Skin epidermis (tissue), 12 donors: ENCODE measurements at regions not wholly inside any gene's neighbourhood (a gene's known extent, or its start where the extent isn't known, plus 50 kb on each side); places are given as distances from the start of the nearest gene placed in this dataset.

Source experiments
- H3K27ac ChIP-seq, 21 experiments: fragments of 200-600 bp; sonication (generic) in 11 of 21; one replicate each; pipeline ENCODE4 v1.5.0; 2020; ENCODE audit warnings: mild to moderate bottlenecking in 3 of 21, inconsistent platforms in 2 of 21, moderate library complexity in 2 of 21
- H3K4me3 ChIP-seq, 7 experiments: fragments of 200-600 bp; sonication (generic) in 2 of 7; one replicate each; pipeline ENCODE4 v1.5.0; 2020; ENCODE audit warnings: inconsistent platforms in 2 of 7, mild to moderate bottlenecking in 2 of 7, moderate library complexity in 1 of 7

- no peak overlapping the region for H3K4me3 ChIP-seq
- H3K27ac ChIP-seq = no peak overlapping the region
These were observed 1441.7 kb upstream of the CELF4 start for GRCh38 chr18:39007031-39007902.

GRCh38 chr18:38996056-38996455 is 1430.5 kb upstream of the CELF4 start:
- no peak overlapping the region for H3K27ac ChIP-seq
- H3K4me3 ChIP-seq = no peak overlapping the region

- Histone ChIP-seq H3K4me3 (no peak overlapping the region), H3K27ac (no peak overlapping the region)
These were observed 1427.7 kb upstream of the CELF4 start for GRCh38 chr18:38993342-38993741.

GRCh38 chr18:38984968-38985367 is 1419.4 kb upstream of the CELF4 start:
- Histone ChIP-seq H3K27ac (no peak overlapping the region), H3K4me3 (no peak overlapping the region)

DNA sequence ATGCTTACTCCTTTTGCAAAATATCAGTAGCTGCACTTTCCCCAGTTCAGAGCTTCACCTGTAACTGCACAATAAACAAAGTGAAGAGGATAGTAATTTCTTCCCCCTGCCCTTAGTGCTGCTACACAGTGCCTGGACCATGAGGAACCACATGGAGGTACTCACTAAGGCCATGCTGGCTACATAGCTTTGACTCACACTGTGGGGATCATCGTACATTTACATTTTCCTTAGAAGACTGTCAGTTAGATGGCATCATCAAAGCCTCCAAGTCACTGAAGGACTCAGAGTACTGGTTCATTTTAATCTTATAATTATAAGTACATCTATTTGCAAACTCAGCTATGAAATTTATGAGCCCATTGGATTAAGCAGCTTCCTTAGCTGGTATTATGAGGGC is 1416.5 kb upstream of the CELF4 start:
- Histone ChIP-seq H3K4me3 (no peak overlapping the region), H3K27ac (no peak overlapping the region)

GRCh38 chr18:38981389-38981788 is 1415.8 kb upstream of the CELF4 start:
- Histone ChIP-seq H3K4me3 (no peak overlapping the region), H3K27ac (no peak overlapping the region)

DNA sequence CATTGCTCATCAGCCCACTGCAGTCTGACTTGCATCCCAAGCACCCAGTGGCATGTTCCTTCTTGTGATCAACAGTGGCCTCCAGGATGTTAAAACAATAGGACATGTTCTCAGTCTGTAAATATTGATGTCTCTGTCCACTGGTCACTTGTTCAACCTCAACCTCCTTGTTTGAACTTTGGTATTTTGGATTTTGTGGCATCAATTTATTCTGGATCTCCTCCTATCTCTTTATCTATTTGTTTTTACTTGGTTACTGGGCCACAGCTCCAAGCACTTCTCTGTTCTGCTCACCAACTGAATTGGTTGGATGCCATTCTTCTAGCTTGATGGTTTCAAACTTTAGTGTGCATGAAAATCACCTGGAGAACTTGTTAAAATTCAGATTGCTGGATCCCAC is 1414.8 kb upstream of the CELF4 start:
- Histone ChIP-seq H3K27ac (no peak overlapping the region), H3K4me3 (no peak overlapping the region)

GRCh38 chr18:38972571-38972970 is 1407.0 kb upstream of the CELF4 start:
- H3K4me3 ChIP-seq = no peak overlapping the region

DNA sequence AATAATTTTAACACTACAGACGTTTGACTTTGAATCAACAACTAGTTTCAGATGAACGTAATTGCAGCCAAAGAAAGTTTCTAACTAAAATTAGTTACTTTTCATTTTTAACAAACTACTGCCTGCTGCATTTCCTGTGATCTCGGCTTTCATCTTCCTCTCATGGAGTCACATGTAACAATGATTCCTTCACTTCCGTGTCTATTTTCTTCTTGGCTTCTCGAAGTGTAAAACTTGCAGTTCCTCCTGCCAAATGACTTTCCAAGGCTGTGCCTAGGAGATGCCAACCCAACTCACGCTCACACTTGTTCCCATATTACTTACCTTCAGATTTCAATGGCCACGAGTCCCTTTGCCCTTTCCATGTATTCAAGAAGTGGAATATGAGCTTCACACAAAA is 1406.3 kb upstream of the CELF4 start:
- Histone ChIP-seq H3K4me3 (no peak overlapping the region), H3K27ac (no peak overlapping the region)

More at GRCh38 chr18:38972571-38972970, 1407.0 kb upstream of the CELF4 start:
- H3K27ac ChIP-seq = no peak overlapping the region

GRCh38 chr18:38966841-38967240 is 1401.2 kb upstream of the CELF4 start:
- no peak overlapping the region for H3K27ac ChIP-seq

DNA sequence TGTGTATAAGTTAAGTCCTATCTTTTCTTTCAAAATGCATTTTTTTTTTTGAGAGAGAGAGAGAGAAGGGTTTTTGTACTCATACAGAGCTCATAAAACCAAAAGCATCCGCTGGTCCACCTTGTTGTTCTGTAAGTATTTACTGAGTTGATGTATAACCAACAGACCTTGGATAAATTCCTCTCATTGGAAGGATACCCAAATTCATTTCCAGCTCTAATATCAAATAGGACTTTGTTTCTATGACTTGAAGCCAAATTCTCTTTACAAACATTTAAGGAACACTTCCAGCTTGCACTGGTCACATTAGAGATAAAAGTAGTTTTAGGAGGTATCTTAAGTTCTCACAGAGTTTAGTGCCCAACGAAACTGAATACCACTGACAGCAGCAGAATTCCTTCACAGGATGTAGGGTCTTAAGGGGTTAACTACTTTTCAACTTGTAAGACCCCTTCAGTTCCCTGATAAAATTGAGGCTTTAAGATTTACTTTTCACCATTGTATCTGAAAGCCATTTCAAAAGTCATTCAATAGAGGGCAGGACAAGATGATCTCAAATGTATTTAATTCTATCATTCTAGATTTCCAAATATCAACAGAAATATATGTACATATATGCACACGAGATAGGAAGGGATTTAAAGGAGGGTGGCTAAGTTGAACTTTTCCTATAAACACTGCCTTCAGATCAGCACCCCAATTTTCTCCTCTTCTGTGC is 1398.5 kb upstream of the CELF4 start:
- Histone ChIP-seq H3K27ac (no peak overlapping the region), H3K4me3 (no peak overlapping the region)

More at GRCh38 chr18:38966841-38967240, 1401.2 kb upstream of the CELF4 start:
- H3K4me3 ChIP-seq = no peak overlapping the region

DNA sequence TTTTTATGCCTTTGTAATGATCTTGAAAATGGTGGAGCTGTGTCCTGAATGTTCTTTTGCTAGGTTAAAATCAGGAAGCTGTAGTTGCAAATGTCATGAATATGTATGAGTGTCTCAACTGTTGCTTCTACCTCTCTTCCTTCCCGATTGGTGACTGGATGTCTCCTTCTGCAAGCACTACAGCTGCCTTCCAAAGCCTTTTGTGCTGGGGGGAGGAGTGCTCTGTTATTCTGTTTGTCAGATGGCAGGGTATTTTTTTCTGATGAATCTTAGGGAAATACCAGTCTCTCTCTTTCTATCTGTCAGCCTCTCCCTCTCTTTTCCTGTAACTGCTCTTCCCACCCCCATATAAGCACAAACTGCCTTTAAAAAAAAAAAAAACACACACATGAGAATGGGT is 1396.3 kb upstream of the CELF4 start:
- Histone ChIP-seq H3K4me3 (no peak overlapping the region), H3K27ac (no peak overlapping the region)

DNA sequence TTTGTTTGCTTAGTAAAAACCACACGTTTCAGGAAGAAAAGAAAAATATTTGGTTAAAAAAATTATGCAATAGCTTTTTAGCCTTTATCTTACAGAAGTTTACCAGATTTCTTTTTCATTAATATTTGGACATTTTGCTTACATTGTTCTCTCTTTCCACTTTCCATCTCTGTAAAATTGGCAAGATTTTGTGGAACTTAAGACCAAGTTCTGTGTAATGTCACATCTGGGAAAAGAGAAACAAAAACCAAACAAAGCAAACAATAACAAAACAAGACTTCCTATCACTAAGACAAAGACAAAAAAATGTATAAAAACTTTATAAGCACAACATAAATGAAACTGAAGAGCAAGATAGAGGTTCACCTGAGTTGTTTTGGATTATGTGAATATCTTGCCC is 1392.1 kb upstream of the CELF4 start:
- Histone ChIP-seq H3K4me3 (no peak overlapping the region), H3K27ac (no peak overlapping the region)

DNA sequence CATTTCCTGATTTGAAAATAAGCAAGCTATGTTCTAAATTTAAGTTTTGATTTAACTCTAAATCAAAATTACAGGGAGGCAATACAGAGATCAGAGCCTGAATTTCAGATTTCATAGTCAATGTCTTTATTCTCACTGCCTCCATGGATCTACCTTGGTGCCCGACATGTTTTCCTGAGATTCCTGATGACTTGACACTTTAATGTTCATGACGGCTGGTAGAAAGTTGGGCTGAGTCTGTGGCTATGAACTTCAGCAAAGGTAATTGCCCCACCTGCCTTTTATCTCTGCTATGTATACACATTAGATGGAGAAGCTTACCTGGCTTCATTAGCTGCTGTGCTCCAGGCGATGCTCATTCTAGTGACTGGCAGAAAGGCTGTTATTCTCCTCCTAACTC is 1390.5 kb upstream of the CELF4 start:
- H3K27ac ChIP-seq = no peak overlapping the region

GRCh38 chr18:38951633-38952032 is 1386.0 kb upstream of the CELF4 start:
- no peak overlapping the region for H3K27ac ChIP-seq
- no peak overlapping the region for H3K4me3 ChIP-seq

More for the DNA sequence above, 1390.5 kb upstream of the CELF4 start:
- H3K4me3 ChIP-seq = no peak overlapping the region

- Histone ChIP-seq H3K27ac (no peak overlapping the region), H3K4me3 (no peak overlapping the region)
These were observed 1382.8 kb upstream of the CELF4 start for GRCh38 chr18:38948436-38948835.

- H3K27ac ChIP-seq = no peak overlapping the region
- no peak overlapping the region for H3K4me3 ChIP-seq
These were observed 1378.9 kb upstream of the CELF4 start for GRCh38 chr18:38944446-38945024.

- Histone ChIP-seq H3K27ac (peak overlapping the region in 2 of 21 experiments; percentile 30 to 68), H3K4me3 (no peak overlapping the region)
These were observed 1376.3 kb upstream of the CELF4 start for GRCh38 chr18:38941711-38942561.

DNA sequence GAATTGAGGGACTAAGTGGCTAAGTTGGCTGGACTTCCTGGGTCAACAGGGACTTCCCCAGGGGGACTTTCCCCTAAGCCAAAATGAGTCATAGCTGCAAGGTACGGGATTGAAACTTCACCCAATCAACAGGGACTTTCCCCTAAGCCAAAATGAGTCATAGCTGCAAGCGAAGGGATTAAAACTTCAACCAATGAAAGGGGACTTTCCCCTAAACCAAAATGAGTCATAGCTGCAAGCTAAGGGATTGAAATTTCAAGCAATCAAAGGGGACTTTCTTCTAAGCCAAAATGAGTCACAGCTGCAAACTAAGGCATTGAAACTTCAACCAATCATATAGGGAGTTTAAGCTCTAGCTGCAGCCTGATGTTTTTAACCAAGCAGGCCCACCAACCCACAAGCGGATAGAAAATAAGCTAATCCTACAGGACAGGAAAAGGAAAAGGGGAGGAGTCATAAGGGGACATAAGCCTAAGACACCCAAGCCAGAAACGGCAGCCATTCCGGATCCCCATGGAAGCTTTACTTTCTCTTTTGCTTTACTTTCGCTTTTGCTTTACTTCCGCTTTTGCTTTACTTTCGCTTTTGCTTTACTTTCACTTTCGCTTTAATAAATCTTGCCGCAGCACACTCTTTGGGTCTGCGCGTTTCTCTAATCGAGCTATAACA is 1375.4 kb upstream of the CELF4 start:
- no peak overlapping the region for H3K4me3 ChIP-seq

More for the DNA sequence above, 1375.4 kb upstream of the CELF4 start:
- H3K27ac ChIP-seq = peak overlapping the region in 3 of 21 experiments; percentile 29 to 68 (median 30)
